ENCODE measurements at regions not wholly inside any gene's neighbourhood (a gene's known extent, or its start where the extent isn't known, plus 50 kb on each side); places are given as distances from the start of the nearest gene placed in this dataset.
A peak's percentile ranks its signal among the peaks of the same experiment; 100 is the strongest.

DNA sequence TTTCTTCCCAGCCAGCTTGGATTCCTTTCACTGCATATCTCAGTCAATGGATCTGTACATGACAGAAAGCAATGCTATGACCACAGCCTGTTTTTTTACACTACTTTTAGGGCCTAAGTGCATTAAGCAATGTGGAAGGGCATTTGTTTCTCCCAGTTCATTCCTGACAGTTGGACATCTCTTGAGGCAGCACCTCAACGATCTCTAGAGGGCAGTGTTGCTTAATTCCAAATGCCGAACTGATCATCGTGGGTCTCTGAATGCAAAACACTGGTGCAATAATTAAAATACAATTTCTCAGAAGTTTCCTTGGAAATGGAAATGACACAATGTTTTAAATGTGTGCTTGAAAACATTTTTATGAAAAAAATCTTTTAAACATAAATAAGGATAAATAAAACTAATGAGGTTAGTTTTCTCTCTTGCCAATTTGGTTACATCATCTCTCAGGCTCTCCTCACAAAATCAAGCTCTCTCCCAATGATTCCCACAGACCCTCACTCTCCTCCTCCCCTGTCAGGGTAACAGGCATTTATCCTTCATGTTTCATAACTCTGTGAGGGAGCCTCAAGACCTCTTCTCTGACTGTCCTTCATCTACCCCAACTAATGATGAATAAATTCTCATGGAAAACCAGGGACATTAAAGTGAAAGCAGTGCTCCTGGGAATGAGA lies 192.4 kb upstream of the SLC16A7 start:
- TF ChIP-seq, protein P1, sequence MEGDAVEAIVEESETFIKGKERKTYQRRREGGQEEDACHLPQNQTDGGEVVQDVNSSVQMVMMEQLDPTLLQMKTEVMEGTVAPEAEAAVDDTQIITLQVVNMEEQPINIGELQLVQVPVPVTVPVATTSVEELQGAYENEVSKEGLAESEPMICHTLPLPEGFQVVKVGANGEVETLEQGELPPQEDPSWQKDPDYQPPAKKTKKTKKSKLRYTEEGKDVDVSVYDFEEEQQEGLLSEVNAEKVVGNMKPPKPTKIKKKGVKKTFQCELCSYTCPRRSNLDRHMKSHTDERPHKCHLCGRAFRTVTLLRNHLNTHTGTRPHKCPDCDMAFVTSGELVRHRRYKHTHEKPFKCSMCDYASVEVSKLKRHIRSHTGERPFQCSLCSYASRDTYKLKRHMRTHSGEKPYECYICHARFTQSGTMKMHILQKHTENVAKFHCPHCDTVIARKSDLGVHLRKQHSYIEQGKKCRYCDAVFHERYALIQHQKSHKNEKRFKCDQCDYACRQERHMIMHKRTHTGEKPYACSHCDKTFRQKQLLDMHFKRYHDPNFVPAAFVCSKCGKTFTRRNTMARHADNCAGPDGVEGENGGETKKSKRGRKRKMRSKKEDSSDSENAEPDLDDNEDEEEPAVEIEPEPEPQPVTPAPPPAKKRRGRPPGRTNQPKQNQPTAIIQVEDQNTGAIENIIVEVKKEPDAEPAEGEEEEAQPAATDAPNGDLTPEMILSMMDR (IDR thresholded peaks at IDR 0.05), result peak; percentile 56 to 78 (median 76)
- no peak for TF ChIP-seq POLR2A (IDR thresholded peaks at IDR 0.05)
